GM19351 (cell line): ENCODE measurements at regions not wholly inside any gene's neighbourhood (a gene's known extent, or its start where the extent isn't known, plus 50 kb on each side); places are given as distances from the start of the nearest gene placed in this dataset.

Source experiments
- ATAC-seq: cut with Tn5 transposase; IDR thresholded peaks from one replicate; pipeline ENCODE4 v1.9.1; 2021; ENCODE audit warnings: mild to moderate bottlenecking, moderate library complexity; ENCODE audit not compliant: unreplicated experiment

GRCh38 chr12:115474539-115475353 is 790.8 kb upstream of the TBX3 start:
- ATAC-seq: no peak

GRCh38 chr12:115473257-115473956 is 789.4 kb upstream of the TBX3 start:
- ATAC-seq: no peak

GRCh38 chr12:115472852-115473251 is 788.9 kb upstream of the TBX3 start:
- ATAC-seq: no peak

- ATAC-seq: no peak
Observed at GRCh38 chr12:115470977-115471376, 787.0 kb upstream of the TBX3 start.

- no peak for ATAC-seq
Observed at GRCh38 chr12:115470526-115470925, 786.6 kb upstream of the TBX3 start.

- ATAC-seq: no peak
Observed at GRCh38 chr12:115468087-115468510, 784.1 kb upstream of the TBX3 start.

GRCh38 chr12:115467531-115467930 is 783.6 kb upstream of the TBX3 start:
- no peak for ATAC-seq

- no peak for ATAC-seq
Observed at GRCh38 chr12:115466076-115466475, 782.1 kb upstream of the TBX3 start.

GRCh38 chr12:115464661-115465060 is 780.7 kb upstream of the TBX3 start:
- ATAC-seq: no peak

GRCh38 chr12:115464111-115464581 is 780.2 kb upstream of the TBX3 start:
- ATAC-seq: no peak

GRCh38 chr12:115461401-115461800 is 777.4 kb upstream of the TBX3 start:
- ATAC-seq: no peak

- ATAC-seq: no peak
Observed at GRCh38 chr12:115457798-115458197, 773.8 kb upstream of the TBX3 start.

- no peak for ATAC-seq
Observed at GRCh38 chr12:115456946-115457689, 773.1 kb upstream of the TBX3 start.

GRCh38 chr12:115455268-115455681 is 771.3 kb upstream of the TBX3 start:
- no peak for ATAC-seq

GRCh38 chr12:115452751-115453281 is 768.8 kb upstream of the TBX3 start:
- no peak for ATAC-seq

GRCh38 chr12:115451780-115452736 is 768.1 kb upstream of the TBX3 start:
- peak; percentile 60 for ATAC-seq

- ATAC-seq: no peak
Observed at GRCh38 chr12:115451151-115451779, 767.3 kb upstream of the TBX3 start.

- ATAC-seq: no peak
Observed at GRCh38 chr12:115450710-115451109, 766.7 kb upstream of the TBX3 start.

GRCh38 chr12:115450017-115450416 is 766.0 kb upstream of the TBX3 start:
- ATAC-seq: no peak

- ATAC-seq: no peak
Observed at GRCh38 chr12:115449526-115449925, 765.6 kb upstream of the TBX3 start.
